Mucosa of rectum (tissue), 2 donors: ENCODE measurements at regions not wholly inside any gene's neighbourhood (a gene's known extent, or its start where the extent isn't known, plus 50 kb on each side); places are given as distances from the start of the nearest gene placed in this dataset.

Experiments used
- H3K27ac ChIP-seq, 2 donors: one replicate each; pipeline ENCODE4 v1.7.0; 2013; ENCODE audit warnings: inconsistent platforms in 2 of 2, low read depth in 2 of 2, low read length in 2 of 2
- H3K27me3 ChIP-seq, 2 donors: one replicate each; pipeline ENCODE4 v1.7.0; 2013; ENCODE audit warnings: low read length in 2 of 2; ENCODE audit not compliant: control insufficient read depth in 2 of 2, insufficient read depth in 2 of 2
- H3K36me3 ChIP-seq, 2 donors: one replicate each; pipeline ENCODE4 v1.7.0; 2013; ENCODE audit warnings: low read length in 2 of 2; ENCODE audit not compliant: control insufficient read depth in 2 of 2, insufficient read depth in 2 of 2
- H3K4me1 ChIP-seq, 2 donors: one replicate each; pipeline ENCODE4 v1.7.0; 2013; ENCODE audit warnings: low read length in 2 of 2, mild to moderate bottlenecking in 1 of 2; ENCODE audit not compliant: control insufficient read depth in 2 of 2, insufficient read depth in 2 of 2
- H3K4me3 ChIP-seq, 2 donors: one replicate each; pipeline ENCODE4 v1.7.0; 2013; ENCODE audit warnings: low read length in 2 of 2
- H3K9ac ChIP-seq, 2 donors: one replicate each; pipeline ENCODE4 v1.7.0; 2013; ENCODE audit warnings: low read length in 2 of 2, low read depth in 1 of 2, mild to moderate bottlenecking in 1 of 2
- H3K9me3 ChIP-seq, 2 donors: one replicate each; pipeline ENCODE4 v1.7.0; 2013; ENCODE audit warnings: low read length in 2 of 2; ENCODE audit not compliant: control insufficient read depth in 2 of 2
- donor health status: healthy.
- donor health status: Normal muscosa, but diverticular disease.

GRCh38 chr6:81859884-81860283 lies 107.4 kb upstream of the TENT5A start:
- H3K9me3 ChIP-seq, result no peaks in the 10 kb centered on the region
- H3K9ac ChIP-seq, result no peak overlapping the region
- no peak overlapping the region for H3K4me3 ChIP-seq
- no peaks in the 10 kb centered on the region for H3K36me3 ChIP-seq
- no peaks in the 10 kb centered on the region for H3K27me3 ChIP-seq
- H3K4me1 ChIP-seq, result no peaks in the 10 kb centered on the region
- no peak overlapping the region for H3K27ac ChIP-seq

DNA sequence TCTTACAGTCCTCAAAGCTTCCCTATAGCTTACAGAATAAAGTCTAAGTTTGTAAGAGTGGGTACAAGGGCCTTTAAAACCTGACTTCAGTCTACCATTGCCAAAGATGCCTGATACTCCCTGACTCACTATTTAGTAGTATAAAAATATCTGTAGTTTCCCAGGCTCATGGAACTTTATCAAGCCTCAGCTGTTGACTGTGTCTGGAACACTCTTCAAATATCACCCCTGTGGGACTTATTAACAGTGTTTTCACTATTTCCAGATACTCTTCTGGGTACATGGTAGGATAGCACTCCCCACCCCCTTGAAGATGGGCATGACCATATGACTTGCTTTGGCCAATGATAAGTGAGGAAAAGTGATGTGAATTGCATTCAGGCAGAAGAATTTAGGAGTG lies 105.3 kb upstream of the TENT5A start:
- no peaks in the 10 kb centered on the region for H3K4me1 ChIP-seq

DNA sequence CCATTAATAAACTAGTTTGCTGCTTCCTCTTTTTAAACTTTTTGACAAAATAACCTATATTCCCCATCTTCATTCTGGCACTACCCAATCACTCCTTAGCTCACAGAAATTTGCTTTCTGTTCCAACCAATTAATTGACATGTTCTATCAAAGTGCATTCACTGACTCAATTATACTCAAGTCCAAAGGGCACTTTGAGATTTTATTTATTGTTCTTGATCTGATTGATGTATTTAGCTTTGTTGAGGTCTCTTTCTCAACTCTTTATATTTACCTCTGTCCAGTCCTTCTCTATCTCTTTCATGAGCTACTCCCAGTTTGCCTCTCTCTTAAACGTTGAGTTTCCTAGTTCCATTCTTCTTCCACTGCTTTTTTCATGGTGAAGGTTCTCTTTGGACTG lies 104.4 kb upstream of the TENT5A start:
- Histone ChIP-seq H3K9ac (no peak overlapping the region), H3K9me3 (no peaks in the 10 kb centered on the region), H3K27me3 (no peaks in the 10 kb centered on the region), H3K4me3 (no peak overlapping the region), H3K36me3 (no peaks in the 10 kb centered on the region), H3K4me1 (no peaks in the 10 kb centered on the region), H3K27ac (no peak overlapping the region)

More for the DNA sequence above, 105.3 kb upstream of the TENT5A start:
- Histone ChIP-seq H3K9me3 (no peaks in the 10 kb centered on the region), H3K27me3 (no peaks in the 10 kb centered on the region), H3K27ac (no peak overlapping the region), H3K9ac (no peak overlapping the region), H3K36me3 (no peaks in the 10 kb centered on the region), H3K4me3 (no peak overlapping the region)

DNA sequence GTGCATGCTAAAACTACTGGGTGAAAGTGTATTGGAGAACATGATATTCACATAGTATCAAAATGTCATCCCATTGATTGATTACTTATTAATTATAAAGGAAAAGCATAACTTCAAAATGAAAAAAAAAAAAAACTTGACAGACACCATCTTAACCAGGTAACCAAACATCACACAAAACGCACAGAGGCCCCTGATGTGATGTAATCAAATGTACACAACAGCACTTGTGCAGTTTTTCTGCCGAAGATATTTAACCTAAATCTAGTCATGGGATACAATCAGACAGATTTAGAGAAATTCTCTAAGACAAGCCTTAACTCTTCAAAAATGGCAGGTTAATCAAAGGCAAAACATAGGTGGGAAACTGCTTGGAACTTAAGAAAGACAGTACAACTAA lies 102.0 kb upstream of the TENT5A start:
- Histone ChIP-seq H3K36me3 (no peaks in the 10 kb centered on the region), H3K27me3 (no peaks in the 10 kb centered on the region), H3K9me3 (no peaks in the 10 kb centered on the region), H3K4me1 (no peaks in the 10 kb centered on the region), H3K4me3 (no peak overlapping the region), H3K27ac (no peak overlapping the region), H3K9ac (no peak overlapping the region)

DNA sequence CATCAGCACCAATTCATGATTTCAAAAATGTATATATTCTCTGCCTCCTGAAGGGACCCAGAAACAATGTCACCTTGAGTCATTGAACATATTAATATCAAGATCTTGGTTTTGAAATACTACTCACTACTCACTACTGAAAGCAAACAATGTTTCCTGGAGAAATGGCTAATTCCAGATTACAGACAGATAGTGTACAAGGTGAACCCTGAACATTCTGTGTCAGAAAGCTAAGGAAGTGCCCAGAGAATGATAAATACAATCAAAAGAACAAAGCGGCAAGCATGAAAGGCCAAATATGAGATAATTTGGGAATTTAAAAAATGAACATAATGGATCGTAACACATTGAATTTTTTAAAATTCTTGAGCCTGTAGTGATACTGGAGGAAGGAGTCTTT lies 101.5 kb upstream of the TENT5A start:
- no peaks in the 10 kb centered on the region for H3K27me3 ChIP-seq
- H3K9me3 ChIP-seq, result no peaks in the 10 kb centered on the region
- H3K9ac ChIP-seq, result no peak overlapping the region
- no peak overlapping the region for H3K27ac ChIP-seq
- no peaks in the 10 kb centered on the region for H3K4me1 ChIP-seq
- H3K4me3 ChIP-seq, result no peak overlapping the region
- no peaks in the 10 kb centered on the region for H3K36me3 ChIP-seq

DNA sequence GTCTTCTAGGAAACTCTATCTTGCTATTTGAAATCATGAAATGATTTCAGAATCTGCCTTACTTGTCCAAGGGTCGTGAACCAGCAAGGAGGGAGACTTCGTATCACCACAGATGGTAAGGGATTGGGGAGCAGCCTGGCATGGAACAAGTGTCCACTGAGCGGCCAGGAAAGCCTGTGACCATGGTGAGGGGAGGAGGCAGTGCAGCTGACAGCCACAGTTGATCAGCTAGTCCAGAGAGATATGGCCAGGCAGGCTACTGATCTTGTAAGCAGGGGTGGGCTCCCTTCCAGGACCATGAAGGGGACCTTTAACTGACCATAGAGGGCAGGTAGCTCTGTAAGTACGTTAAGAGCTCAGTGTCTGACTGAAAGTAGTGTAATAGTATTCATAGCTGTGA lies 96.8 kb upstream of the TENT5A start:
- H3K4me1 ChIP-seq, result no peaks in the 10 kb centered on the region
- H3K27me3 ChIP-seq, result no peaks in the 10 kb centered on the region
- no peak overlapping the region for H3K9ac ChIP-seq
- no peaks in the 10 kb centered on the region for H3K9me3 ChIP-seq
- no peaks in the 10 kb centered on the region for H3K36me3 ChIP-seq
- no peak overlapping the region for H3K4me3 ChIP-seq
- H3K27ac ChIP-seq, result no peak overlapping the region

DNA sequence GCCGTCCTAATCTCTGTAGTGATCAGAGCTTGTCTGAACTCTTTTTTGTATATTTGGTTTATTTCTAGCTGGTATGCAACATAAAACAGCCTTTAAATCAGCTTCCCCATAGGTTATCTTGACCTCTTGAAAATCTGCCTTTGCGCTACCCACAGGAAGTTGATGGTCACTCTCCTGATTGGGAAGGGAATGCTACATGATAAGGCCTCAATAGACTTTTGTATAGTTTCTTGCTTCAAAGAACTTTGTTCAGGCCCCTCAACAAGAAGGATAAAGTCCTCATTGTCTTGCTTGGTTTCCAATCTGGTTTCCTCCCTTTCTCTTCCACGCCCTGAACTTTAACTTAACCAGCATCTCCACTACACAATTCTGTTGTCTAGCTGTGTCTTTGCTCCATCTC lies 95.4 kb upstream of the TENT5A start:
- Histone ChIP-seq H3K4me1 (no peaks in the 10 kb centered on the region), H3K27ac (no peak overlapping the region), H3K27me3 (no peaks in the 10 kb centered on the region), H3K36me3 (no peaks in the 10 kb centered on the region), H3K9me3 (no peaks in the 10 kb centered on the region), H3K4me3 (no peak overlapping the region), H3K9ac (no peak overlapping the region)

DNA sequence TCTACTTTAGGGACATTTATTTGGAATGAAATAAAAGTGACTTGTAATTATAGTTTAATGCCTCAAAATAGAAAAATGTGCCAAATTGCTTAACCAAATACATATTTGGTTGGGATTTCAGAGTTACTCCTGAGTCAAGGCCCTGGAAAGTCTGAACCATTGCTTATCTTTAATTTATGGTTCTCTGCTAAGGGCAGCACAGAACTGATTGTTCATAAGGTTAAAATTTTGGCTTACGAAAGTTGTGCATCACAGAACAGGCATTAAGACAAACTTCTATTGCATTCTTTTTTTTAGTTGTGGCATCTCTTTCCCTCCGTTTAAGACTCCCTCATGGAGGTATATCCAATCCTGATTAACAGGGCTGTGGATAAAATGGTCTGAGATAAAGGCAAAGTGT lies 92.2 kb upstream of the TENT5A start:
- no peaks in the 10 kb centered on the region for H3K36me3 ChIP-seq
- H3K4me3 ChIP-seq, result no peak overlapping the region
- no peak overlapping the region for H3K27ac ChIP-seq
- H3K9me3 ChIP-seq, result no peaks in the 10 kb centered on the region
- no peak overlapping the region for H3K9ac ChIP-seq
- H3K27me3 ChIP-seq, result no peaks in the 10 kb centered on the region
- H3K4me1 ChIP-seq, result no peaks in the 10 kb centered on the region

DNA sequence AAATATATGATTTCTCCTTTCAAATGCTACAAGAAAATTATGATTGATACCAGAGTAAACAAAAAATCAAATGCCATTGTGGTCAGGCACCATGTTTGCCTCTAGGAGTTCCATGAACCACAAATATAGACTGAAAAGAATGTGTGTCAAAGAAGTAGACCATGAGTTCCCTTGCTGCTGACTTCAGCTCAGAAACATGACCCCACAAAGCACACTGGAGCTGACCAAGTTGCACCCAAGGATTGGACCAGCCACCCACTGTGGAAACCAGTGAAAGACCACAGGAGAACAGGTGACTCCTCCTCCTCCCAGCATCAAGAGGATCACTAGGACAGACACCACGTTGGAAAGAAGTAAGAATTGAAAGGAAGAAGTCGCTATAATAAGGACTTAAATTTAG lies 90.8 kb upstream of the TENT5A start:
- no peaks in the 10 kb centered on the region for H3K36me3 ChIP-seq

DNA sequence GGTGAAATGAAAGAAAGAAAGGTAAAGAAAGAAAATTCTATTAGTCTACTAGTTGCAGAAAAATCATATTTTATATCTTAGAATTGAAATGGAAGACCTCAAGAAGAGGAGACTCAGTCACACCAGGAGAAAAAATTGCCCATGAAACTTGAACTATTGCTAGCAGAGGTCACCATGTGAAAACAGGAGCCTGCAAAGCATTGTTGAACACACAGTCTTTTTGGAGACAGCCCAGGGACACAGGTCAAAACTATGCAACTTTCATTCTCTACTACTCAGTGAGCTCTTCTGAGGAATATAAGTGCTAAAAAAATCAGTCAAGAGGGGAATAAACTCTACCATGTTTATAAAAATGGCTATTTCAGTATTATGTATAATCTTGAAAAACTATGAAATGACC lies 89.8 kb upstream of the TENT5A start:
- Histone ChIP-seq H3K9ac (no peak overlapping the region), H3K9me3 (no peaks in the 10 kb centered on the region), H3K27me3 (no peaks in the 10 kb centered on the region), H3K4me3 (no peak overlapping the region), H3K4me1 (peaks cover 0 to 4% of the 10 kb centered on the region in 2 donors), H3K36me3 (no peaks in the 10 kb centered on the region), H3K27ac (no peak overlapping the region)

More for the DNA sequence above, 90.8 kb upstream of the TENT5A start:
- Histone ChIP-seq H3K9ac (no peak overlapping the region), H3K27ac (no peak overlapping the region), H3K4me1 (peaks cover 0 to 3% of the 10 kb centered on the region in 2 donors), H3K27me3 (no peaks in the 10 kb centered on the region), H3K9me3 (no peaks in the 10 kb centered on the region), H3K4me3 (no peak overlapping the region)
